HPDE6-E6E7 (cell line): ENCODE measurements at regions not wholly inside any gene's neighbourhood (a gene's known extent, or its start where the extent isn't known, plus 50 kb on each side); places are given as distances from the start of the nearest gene placed in this dataset.

Experiments
- DNase-seq: peaks from one replicate; pipeline ENCODE4 v3.0.0; 2011; ENCODE audit warnings: missing footprints; ENCODE audit errors: extremely low spot score

DNA sequence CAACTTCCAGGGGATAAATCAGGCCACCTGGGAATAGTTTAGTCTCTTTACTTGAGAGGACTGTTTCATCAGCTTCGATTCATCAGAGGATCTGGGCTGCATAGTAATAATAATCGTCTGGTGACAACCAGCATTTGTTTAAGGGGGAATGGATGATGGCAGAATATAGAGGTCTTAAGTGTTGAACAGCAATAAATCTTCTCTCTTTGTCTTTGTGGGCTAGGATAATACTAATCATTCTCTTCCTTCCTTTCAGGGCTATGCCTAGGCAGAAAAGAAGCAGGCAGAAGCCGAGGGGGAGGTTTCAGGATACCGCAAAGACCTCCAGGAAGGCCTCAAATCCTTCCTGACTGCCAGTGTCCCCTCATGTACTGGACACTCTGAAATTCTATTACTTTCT is 150.4 kb upstream of the GAREM1 start:
- DNase-seq, result no peak

DNA sequence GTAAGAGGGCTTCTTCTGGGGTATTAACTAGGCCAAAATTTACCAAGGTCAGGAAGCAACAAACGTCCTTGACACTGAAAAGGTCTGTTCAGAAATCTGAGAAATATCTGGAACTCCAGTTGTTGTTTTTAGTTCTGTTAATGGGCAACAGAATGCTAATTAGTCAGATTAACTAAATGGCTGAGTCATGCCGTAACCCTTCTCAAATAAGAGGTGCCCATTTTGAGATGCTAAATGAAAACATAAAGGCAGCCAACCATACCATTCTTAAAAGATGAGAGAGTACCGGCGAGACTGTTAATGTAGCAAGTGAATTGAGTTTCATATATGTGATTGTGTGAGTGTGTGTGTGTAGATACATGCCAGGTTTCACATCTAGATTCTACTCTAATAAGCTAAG is 147.9 kb upstream of the GAREM1 start:
- DNase-seq, result no peak

DNA sequence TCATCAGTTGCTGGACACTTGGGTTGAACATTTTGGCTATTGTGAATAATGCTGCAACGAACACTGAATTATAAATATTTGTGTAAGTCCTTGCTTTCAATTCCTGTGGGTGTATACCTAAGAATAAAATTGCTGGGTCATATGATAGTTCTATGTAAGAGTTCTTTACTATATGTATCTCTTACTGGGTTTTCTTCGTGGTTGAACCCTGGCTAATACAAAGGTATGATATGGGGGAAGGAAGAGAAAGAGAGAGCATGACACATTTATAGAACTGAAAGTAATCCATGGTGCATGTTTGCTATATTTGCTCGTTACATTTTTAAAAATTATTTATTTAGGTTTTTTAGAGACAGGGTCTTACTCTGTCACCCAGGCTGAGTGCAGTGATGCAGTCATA is 143.1 kb upstream of the GAREM1 start:
- DNase-seq, result no peak

DNA sequence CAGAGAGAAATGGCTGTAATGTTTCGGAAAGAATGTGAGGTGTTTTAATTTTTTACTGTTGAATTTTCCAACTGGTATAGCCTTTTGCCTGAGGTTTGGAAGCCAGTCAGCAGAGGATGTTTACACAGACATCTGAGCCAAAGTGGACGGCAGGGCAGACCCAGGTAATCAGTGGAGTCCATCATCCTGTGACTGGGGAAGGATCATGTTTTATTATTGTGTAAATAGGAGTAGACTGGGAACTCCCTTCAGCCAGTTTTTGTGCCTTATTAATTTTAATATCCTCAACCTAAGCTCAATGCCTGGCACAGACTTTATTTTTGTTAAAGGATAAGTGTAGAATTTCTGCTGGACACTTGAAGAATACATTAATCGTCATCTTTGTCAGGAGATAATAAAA is 142.0 kb upstream of the GAREM1 start:
- DNase-seq, result no peak

DNA sequence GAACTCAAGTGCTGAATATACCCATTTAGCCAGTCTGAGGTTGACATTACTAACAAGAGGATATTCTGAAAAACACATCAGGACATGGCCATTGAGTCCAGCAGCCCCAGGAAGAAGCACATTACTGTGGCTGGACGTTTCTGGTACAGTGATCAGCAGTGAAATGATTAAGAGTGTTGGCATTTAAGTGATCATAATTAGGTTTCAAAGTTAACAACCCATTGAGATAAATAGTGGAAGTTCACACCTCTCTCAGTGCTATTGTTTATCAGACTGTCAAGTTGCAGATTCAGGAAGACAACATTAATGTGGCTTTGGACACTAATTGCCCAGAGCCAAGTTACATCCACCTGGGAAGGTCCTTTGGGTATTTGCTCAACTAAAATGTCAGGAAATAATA is 139.5 kb upstream of the GAREM1 start:
- no peak for DNase-seq

DNA sequence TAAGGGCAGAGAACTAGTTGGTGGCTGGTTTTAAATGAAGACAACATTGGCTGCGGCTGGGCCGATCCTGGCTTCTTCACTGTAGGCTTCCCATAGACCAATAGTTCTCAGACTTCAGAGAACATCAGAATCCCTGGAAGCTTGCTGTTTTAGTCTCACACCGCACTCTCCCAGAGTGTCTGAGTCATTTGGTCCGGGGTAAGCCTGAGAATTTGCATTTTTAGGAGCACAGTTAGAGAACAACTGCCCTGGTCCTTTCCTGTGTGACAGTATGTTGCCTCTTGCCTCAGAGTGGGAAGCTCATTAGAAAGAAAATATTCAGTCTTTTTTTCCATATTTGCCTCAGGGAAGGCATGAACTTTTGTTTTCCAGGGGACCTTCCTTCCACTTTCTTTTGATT is 137.1 kb upstream of the GAREM1 start:
- no peak for DNase-seq

DNA sequence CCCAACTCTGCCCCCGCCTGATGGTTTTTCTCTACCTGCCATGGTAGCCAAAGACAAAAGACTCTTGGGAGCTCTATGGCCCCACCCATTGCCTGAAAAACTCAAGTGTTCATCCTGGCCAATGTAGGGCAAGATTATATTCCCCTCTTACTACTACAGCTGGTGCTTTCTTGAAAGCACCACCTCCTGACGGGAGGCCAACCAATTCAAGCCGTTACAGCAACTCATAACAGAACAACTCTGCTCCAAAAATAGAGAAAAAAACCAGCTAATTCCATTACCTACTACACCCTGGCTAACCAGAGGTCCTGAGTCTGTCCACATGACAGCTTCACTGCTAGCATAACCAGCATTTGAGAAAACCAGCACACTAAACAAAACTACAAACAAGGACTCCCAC is 127.5 kb upstream of the GAREM1 start:
- no peak for DNase-seq

DNA sequence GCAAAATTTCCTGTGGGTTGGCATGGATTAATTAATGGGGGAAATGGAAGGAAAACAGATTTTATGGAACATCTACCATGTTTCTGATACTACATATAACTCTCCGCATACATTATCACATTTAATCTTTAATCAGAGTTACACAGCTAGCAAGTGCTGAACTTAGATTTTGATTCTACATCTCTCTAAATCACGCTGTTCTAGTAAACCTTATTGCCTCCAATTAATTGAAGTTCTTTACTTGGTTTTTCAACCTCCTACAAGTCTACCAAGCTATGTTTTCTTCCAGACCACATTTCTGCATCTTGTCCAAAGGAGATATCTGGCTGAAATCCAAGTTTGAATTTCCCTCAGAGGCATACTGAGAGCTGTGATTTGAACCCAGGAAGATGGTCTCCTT is 125.8 kb upstream of the GAREM1 start:
- DNase-seq, result no peak

DNA sequence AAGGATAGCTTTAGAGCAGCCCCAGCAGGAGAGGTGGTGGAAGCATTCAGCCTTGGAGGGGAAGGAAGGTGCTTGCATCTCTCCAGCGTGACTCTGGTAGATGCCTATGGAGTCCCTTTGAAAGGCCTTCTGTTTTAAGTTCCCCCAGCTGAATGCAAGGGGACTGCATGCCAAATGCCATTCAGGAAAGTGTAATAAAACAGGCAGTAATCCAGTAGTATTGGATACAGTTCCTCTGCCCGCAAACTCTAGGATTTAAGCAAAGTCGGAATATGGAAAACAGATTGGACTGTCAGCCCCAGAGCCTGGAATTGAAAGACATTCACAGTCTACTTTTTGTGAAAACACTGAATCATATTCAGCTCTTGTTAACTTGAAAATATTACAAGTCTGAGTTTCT is 125.2 kb upstream of the GAREM1 start:
- DNase-seq, result no peak

DNA sequence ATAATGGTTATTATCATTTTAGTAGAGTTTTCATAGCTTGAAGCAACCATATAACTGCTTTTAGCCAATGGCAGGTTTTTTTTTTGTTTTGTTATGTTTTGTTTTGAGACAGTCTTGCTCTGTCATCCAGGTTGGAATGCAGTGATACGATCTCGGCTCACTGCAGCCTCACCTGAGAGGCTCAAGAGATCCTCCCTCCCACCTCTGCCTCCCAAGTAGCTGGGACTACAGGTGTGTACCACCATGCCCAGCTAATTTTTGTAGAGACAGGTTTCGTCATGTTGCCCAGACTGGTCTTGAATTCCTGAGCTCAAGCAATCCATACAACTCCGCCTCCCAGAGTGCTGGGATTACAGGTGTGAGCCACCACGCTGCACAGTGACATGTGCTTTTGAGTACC is 117.5 kb upstream of the GAREM1 start:
- DNase-seq, result no peak

DNA sequence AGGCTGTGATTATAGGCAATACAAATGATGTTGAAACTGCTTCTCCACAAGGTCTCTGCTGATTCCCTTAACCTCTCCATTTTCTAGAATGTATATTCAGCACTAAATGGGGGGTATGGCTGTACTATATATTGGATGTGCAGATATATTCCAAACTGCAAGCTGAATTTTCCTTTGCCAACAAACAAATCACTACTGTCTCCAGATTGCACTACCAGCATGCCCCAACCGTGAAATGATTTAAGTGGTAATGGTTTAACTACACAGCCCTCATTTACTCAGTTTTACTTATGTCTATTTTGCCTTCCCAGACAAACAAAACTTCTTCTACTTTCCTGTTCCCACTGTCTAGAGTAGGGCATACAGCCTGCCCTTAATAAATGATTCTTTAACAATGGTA is 112.7 kb upstream of the GAREM1 start:
- no peak for DNase-seq

DNA sequence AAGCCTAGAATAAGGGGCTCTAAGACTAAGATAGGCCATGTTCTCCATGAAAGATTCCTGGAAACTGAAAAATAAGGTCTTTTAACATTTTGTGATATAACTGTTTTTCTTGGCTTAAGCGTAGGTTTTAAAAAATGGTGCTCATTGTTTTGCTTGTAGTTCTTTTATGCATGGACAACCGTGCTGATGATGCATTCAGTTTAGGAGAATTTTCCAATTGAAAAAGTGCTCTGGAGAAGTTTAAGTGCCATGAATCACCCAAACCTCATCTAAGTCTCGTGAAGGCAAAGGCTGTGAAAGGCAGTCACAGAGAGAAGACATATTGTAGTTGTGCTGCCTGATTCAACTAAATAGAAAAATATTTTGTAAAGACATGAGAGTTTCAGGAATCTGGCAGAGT is 111.8 kb upstream of the GAREM1 start:
- no peak for DNase-seq

DNA sequence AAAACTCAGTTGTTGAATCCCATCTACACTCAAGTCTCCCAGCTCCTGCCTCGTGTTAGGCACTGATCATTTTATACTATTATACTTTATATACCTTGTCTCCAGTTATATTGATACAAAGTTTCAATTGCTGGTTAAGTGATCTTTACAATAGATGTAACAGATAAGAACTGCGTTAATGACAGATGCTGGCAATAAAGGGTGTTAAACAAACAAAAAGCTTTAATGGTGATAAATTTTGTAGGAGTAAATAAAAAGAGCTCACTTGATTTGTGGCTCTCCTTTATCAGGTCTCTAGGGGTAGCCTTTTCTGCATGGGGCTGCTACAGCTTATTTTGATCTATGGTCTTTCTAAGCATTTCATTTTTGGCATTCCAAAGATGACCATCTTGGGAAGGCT is 106.9 kb upstream of the GAREM1 start:
- DNase-seq, result no peak

DNA sequence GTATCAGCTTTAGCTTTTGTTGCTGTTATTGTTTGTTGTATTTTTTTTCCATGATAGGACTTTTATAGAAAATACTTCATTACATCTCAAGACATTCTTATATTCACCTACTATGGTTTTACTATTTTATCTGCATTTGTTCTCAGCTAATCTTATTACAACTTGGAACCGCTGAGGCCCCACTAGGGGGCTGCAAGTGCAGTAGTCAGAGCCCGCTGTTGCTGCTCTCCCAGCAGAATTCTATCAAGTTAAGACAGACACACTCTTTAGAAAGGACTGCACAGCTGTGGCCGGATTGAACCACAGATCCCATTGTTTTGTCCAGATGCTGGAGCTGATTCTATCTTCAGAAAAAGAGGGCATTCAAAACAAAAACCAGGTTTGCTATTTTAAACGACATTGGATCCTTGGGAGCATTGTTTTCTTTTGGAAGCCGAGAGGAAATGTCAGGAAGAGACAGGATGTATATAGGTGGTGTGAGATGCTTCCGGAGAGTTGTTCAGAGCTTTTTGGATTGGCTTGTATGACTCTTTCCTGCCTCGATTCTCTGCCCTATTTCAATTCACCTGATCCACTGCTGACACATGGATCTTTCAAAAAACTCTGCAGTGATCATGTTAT is 105.7 kb upstream of the GAREM1 start:
- DNase-seq, result no peak

DNA sequence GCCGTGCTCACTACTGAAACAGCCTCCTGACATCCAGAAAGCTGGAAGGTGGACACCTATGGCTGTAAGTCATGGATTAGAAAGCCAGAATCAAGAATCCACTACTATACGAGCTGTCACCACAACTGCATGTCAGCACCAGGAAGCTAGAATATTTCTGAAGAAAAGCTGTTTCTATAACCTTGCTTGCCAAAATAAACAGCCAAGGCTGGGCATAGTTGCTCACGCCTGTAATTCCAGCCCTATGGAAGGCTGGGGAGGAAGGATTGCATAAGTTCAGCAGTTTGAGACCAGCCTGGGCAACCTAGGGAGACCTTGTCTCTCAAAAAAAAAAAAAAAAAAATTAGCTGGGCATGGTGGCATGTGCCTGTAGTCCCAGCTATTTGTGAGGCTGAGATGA is 96.3 kb upstream of the GAREM1 start:
- DNase-seq, result no peak

DNA sequence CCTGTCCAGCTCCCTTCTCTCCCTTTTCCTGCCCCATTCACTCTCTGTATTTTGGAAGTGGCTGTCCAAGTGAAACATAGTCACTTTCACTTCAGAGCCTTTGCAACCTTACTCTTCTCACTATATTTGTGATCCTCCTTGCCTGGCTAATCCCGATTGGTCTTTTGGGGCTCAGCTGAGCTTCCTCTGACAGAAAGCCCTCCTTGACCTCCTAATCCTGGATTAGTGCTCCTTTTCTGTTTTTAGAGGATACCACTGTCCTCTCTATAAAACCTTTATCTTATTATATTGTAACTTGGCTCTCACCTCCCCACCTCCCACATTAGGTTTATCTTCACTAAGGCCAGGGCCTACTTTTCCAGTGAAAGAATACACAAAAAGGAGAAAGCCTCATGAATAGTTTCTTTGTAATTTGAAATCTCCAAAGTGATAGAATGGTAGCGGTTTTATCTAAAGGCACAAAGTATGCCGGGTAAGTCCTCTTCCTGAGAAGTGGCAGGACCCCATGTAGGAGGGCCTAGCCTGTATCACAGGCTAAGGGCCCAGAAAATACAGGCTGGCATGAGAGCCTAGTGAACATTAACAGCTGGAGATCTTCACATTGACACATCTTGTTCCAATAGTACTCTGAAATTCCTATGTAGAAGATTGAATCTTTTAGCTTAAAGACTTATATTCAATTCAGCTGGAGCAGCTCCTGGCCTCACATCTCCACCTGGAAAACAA is 83.1 kb upstream of the GAREM1 start:
- no peak for DNase-seq

DNA sequence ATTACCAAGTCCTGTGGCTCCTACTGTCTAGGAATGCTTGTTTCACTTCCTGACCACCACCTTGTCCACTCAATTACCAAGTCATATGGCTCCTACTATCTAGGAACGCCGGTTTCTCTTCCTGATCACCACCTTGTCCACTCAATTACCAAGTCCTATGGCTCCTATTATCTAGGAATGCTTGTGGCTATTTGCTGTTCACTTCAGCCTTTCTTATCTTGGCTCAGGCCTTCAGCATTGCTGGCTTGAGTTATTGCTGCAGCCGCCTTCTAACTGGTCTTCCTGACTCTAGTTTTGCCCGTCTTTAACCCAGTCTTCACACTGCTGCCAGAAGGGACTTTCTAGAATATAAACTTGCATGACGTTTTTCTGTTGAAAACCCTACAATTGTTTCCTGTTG is 82.5 kb upstream of the GAREM1 start:
- DNase-seq, result no peak

DNA sequence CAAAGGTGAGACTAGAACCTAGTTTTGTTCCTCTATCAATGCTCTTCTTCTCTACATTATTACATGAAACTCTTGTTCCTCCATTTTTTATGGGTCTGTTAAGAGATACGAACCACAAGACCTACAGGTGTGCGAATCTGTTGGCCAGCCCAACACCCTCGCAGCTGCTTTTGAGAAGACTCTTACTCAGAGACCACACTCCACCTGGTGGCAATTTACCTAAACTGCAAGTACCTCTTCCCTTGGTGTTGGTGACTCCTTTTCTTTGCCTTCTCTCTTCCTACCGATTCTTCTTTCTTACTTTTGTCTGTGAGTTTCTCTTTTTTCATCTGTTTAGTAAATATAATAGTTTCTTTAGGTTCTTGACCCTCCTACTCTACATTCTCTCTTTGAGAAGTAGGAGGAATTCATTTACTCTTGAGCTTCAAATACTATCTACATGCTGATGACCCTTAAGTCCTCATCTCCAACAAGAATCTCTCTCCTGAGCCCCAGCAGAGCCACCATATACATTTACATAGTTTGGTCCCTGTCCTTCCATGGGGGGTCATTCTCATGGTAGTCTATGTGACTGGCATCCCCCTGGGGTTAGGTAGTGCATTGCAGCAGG is 81.8 kb upstream of the GAREM1 start:
- DNase-seq, result peak; percentile 48

DNA sequence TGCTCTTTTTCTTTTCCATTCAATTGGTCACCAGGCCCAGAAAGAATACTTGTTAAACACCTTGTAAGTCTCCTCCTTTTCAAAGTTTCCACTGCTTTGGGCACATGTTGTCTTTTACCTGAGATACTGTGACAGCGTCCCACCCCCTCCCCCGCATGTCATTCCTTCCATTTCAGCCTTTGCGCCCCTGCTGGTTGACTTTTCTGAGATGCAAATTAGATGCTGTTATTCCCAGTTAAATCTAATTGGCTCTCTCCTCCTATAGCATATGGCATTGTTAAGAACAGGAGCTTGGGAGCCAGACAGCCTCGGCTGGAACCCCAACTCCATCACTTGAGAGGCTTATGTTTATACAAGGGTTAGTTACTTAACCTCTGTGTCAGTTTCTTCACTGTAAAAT is 80.3 kb upstream of the GAREM1 start:
- no peak for DNase-seq

DNA sequence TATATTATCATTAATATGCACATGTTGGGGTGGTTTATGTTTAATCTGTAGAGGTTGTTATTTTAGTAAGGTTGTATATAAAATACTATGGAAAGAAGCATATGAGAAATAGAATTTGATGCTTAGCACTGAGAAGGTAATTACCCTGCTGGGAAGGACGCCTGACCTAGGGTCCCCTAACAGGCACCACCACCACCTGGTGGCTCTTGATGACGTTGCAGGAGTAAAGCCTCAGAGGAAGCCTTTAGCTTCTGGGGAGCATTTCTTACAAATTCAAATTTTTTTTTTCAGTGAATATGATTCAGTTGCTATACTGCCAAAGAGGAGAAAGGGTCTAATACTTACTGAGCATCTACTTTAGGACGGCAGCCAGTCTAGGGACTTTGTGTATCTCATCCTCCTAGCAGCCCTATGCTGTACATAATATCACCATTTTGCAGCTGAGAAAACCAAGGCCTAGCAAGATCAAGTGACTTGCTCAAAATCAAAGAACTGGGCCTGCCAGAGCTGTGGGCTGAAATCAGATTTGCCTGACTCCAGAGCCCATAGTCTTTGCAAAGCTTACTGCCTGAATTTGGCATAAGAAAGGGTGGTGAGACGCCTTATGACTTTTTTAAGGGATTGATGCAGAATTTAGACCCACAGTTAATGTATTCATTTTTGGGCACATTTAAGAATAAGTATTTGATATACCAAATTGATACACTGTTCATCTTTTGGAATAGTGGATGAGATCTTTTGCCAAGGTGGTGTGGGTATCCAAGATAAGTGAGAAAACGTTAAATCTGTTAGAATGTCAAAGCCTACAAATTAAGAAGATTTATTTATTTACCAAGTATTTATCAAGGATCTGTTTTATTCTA is 78.8 kb upstream of the GAREM1 start:
- DNase-seq, result peak; percentile 48

DNA sequence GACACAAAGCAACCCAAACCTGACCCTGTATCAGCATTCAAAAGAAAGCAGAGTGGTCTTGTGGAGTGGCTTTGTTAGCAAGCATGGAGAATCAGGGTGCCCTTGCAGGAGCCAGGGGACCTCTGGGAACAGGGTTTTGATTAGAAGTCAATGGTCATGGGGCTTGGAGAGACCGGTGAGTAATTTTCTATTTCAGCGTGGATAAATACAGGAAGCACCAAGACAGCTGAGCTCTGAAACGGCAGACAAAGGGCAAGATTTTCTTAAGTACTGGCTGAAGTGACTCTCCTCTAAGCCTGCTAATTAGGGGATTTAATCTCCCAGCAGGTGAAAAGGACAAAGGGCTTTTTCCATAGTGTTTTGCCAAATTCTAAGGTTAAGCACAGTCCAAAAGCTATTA is 78.0 kb upstream of the GAREM1 start:
- DNase-seq, result no peak

DNA sequence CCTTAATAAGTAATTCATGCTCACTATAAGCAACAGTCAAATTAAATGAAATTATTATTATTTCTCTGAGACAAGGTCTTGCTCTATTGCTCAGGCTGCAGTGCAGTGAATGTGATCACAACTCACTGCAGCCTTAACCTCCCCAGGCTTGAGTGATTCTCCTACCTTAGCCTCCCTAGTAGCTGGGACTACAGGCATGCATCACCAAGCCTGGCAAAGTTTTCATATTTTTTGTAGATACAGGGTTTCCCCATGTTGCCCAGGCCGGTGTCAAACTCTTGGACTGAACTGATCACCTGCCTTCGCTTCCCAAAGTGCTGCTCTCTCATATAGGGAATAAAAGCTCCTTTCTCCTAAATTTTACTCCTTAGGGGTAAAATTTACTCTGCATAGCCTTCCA is 74.9 kb upstream of the GAREM1 start:
- DNase-seq, result no peak

DNA sequence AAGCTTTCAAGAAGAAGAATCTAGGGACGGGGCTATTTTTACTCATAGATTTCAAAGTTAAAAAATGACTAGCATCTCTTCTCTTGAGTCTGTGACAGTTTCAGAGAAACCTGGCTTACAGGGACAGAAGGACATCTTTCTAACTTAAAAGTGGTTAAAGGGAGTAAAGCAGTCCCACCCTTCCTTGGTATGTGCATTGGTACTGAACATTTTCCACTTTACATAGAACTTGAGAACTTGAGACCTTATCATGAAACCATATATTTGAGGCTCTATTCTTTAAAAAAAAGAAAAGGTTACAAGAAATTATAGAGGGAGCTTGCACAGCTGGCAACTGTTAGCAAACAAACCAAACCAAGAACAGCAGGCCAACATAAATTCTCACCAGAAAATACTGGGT is 73.4 kb upstream of the GAREM1 start:
- no peak for DNase-seq
